ENCODE measurements at regions not wholly inside any gene's neighbourhood (a gene's known extent, or its start where the extent isn't known, plus 50 kb on each side); places are given as distances from the start of the nearest gene placed in this dataset.

DNA sequence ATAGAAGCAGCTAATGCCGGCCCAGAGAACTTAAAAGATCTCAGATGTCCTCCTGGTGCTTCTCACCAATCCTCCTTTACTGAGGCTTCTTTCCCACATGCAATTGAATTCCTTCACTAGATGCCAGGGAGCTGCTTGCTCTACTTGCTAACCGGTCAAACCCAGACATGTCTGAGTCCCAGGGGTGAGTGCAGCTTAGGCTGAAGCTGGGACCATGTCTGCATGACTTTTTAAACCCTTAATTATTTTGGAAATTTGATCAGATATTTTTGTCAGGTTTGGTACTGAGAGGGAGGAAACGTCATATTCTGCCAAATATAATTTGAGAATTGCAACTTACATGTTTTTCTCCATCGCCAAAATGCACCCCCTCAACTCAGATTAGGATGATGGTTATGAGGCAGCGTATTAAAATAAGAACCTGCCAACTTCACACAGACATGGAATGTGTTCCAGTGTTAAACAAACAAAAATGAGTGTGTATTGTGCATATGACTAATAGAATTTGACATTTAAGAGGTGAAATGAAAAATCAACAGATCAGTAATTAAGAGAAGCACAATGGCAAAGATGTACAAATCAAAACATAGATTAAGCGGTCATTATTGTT is 529.5 kb downstream of the ETS1 start:
- TF ChIP-seq, protein P1, sequence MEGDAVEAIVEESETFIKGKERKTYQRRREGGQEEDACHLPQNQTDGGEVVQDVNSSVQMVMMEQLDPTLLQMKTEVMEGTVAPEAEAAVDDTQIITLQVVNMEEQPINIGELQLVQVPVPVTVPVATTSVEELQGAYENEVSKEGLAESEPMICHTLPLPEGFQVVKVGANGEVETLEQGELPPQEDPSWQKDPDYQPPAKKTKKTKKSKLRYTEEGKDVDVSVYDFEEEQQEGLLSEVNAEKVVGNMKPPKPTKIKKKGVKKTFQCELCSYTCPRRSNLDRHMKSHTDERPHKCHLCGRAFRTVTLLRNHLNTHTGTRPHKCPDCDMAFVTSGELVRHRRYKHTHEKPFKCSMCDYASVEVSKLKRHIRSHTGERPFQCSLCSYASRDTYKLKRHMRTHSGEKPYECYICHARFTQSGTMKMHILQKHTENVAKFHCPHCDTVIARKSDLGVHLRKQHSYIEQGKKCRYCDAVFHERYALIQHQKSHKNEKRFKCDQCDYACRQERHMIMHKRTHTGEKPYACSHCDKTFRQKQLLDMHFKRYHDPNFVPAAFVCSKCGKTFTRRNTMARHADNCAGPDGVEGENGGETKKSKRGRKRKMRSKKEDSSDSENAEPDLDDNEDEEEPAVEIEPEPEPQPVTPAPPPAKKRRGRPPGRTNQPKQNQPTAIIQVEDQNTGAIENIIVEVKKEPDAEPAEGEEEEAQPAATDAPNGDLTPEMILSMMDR (IDR thresholded peaks at IDR 0.05): no peak
- TF ChIP-seq POLR2A (IDR thresholded peaks at IDR 0.05; ENCODE audit: low read depth): no peak
